Liver (tissue), 3 donors: ENCODE measurements at regions not wholly inside any gene's neighbourhood (a gene's known extent, or its start where the extent isn't known, plus 50 kb on each side); places are given as distances from the start of the nearest gene placed in this dataset.

Experiments
- CTCF ChIP-seq: fragments of 150-350 bp; IDR thresholded peaks from 2 replicates; pipeline ENCODE4 v1.5.1; 2017; ENCODE audit warnings: improper control_type of control experiment, low read depth, low read length; ENCODE audit not compliant: missing input control
- JUND ChIP-seq, 2 donors: IDR thresholded peaks; 2 replicates each; pipeline ENCODE4 v1.6.1; 2016; ENCODE audit warnings: antibody characterized with exemption in 2 of 2
- MAX ChIP-seq: IDR thresholded peaks from 2 replicates; pipeline ENCODE4 v1.6.1; 2016; ENCODE audit warnings: antibody characterized with exemption
- RAD21 ChIP-seq, 2 donors: IDR thresholded peaks; 2 replicates each; pipeline ENCODE4 v1.6.1; 2016; ENCODE audit warnings: antibody characterized with exemption in 2 of 2, mild to moderate bottlenecking in 2 of 2
- REST ChIP-seq: IDR thresholded peaks from 2 replicates; pipeline ENCODE4 v1.6.1; 2016; ENCODE audit warnings: antibody characterized with exemption, mild to moderate bottlenecking
- TAF1 ChIP-seq: conservative IDR thresholded peaks from 2 replicates; pipeline ENCODE4 v1.6.1; 2016; ENCODE audit warnings: antibody characterized with exemption, mild to moderate bottlenecking
- donor health status: healthy.
- donor health status: healthy.

- no peak for TF ChIP-seq CTCF
- TF ChIP-seq JUND (IDR thresholded peaks at IDR 0.05) = no peak
- no peak for TF ChIP-seq MAX
- no peak for TF ChIP-seq TAF1
- no peak for TF ChIP-seq RAD21 (IDR thresholded peaks at IDR 0.05)
- TF ChIP-seq REST = no peak
Observed at GRCh38 chr5:17096952-17097695, 120.3 kb upstream of the BASP1 start.
